ENCODE measurements at regions not wholly inside any gene's neighbourhood (a gene's known extent, or its start where the extent isn't known, plus 50 kb on each side); places are given as distances from the start of the nearest gene placed in this dataset.

GRCh38 chr3:135460273-135460672, 505.3 kb upstream of the PPP2R3A start:
- Mint-ChIP-seq H3K4me3 (no peak overlapping the region), H3K36me3 (ENCODE audit: insufficient read depth) (no peaks in the 10 kb centered on the region), H3K9me3 (no peaks in the 10 kb centered on the region), H3K4me1 (ENCODE audit: low read depth) (no peaks in the 10 kb centered on the region), H3K27me3 (ENCODE audit: low read depth) (no peaks in the 10 kb centered on the region)
- ATAC-seq (no peak), DNase-seq (no peak)

- Mint-ChIP-seq H3K4me3 (no peak overlapping the region), H3K36me3 (ENCODE audit: insufficient read depth) (no peaks in the 10 kb centered on the region), H3K27me3 (ENCODE audit: low read depth) (no peaks in the 10 kb centered on the region), H3K9me3 (no peaks in the 10 kb centered on the region), H3K4me1 (ENCODE audit: low read depth) (no peaks in the 10 kb centered on the region)
- DNase-seq (no peak), ATAC-seq (no peak)
Observed at GRCh38 chr3:135471911-135472310, 493.6 kb upstream of the PPP2R3A start.

- Mint-ChIP-seq H3K9me3 (no peaks in the 10 kb centered on the region), H3K27me3 (ENCODE audit: low read depth) (no peaks in the 10 kb centered on the region), H3K36me3 (ENCODE audit: insufficient read depth) (no peaks in the 10 kb centered on the region), H3K4me3 (no peak overlapping the region), H3K4me1 (ENCODE audit: low read depth) (no peaks in the 10 kb centered on the region)
- ATAC-seq (no peak), DNase-seq (no peak)
Observed at GRCh38 chr3:135473449-135473848, 492.1 kb upstream of the PPP2R3A start.

- ATAC-seq (no peak), DNase-seq (no peak)
- Mint-ChIP-seq H3K9me3 (no peaks in the 10 kb centered on the region), H3K4me3 (no peak overlapping the region), H3K4me1 (ENCODE audit: low read depth) (no peaks in the 10 kb centered on the region), H3K36me3 (ENCODE audit: insufficient read depth) (no peaks in the 10 kb centered on the region), H3K27me3 (ENCODE audit: low read depth) (no peaks in the 10 kb centered on the region)
Observed at GRCh38 chr3:135487261-135487660, 478.3 kb upstream of the PPP2R3A start.

GRCh38 chr3:135490219-135490915, 475.2 kb upstream of the PPP2R3A start:
- ATAC-seq = no peak
- no peaks in the 10 kb centered on the region for H3K4me1 Mint-ChIP-seq (ENCODE audit: low read depth)

GRCh38 chr3:135491491-135492205, 473.9 kb upstream of the PPP2R3A start:
- H3K4me3 Mint-ChIP-seq = no peak overlapping the region
- no peaks in the 10 kb centered on the region for H3K4me1 Mint-ChIP-seq (ENCODE audit: low read depth)

More at GRCh38 chr3:135490219-135490915, 475.2 kb upstream of the PPP2R3A start:
- Mint-ChIP-seq H3K36me3 (ENCODE audit: insufficient read depth) (no peaks in the 10 kb centered on the region), H3K27me3 (ENCODE audit: low read depth) (no peaks in the 10 kb centered on the region), H3K9me3 (no peaks in the 10 kb centered on the region), H3K4me3 (no peak overlapping the region)
- DNase-seq = no peak

GRCh38 chr3:135495891-135496290, 469.6 kb upstream of the PPP2R3A start:
- Mint-ChIP-seq H3K9me3 (peaks cover 4% of the 10 kb centered on the region), H3K4me3 (no peak overlapping the region), H3K4me1 (ENCODE audit: low read depth) (no peaks in the 10 kb centered on the region), H3K36me3 (ENCODE audit: insufficient read depth) (no peaks in the 10 kb centered on the region), H3K27me3 (ENCODE audit: low read depth) (no peaks in the 10 kb centered on the region)
- DNase-seq = no peak
- ATAC-seq = no peak

More at GRCh38 chr3:135491491-135492205, 473.9 kb upstream of the PPP2R3A start:
- DNase-seq (no peak), ATAC-seq (no peak)
- no peaks in the 10 kb centered on the region for H3K36me3 Mint-ChIP-seq (ENCODE audit: insufficient read depth)
- no peaks in the 10 kb centered on the region for H3K27me3 Mint-ChIP-seq (ENCODE audit: low read depth)
- no peaks in the 10 kb centered on the region for H3K9me3 Mint-ChIP-seq

- H3K36me3 Mint-ChIP-seq (ENCODE audit: insufficient read depth) = no peaks in the 10 kb centered on the region
- ATAC-seq = no peak
- H3K27me3 Mint-ChIP-seq (ENCODE audit: low read depth) = no peaks in the 10 kb centered on the region
- no peaks in the 10 kb centered on the region for H3K4me1 Mint-ChIP-seq (ENCODE audit: low read depth)
- DNase-seq = no peak
- no peak overlapping the region for H3K4me3 Mint-ChIP-seq
- peaks cover 4% of the 10 kb centered on the region for H3K9me3 Mint-ChIP-seq
Observed at GRCh38 chr3:135497979-135498378, 467.5 kb upstream of the PPP2R3A start.

- H3K4me1 Mint-ChIP-seq (ENCODE audit: low read depth) = no peaks in the 10 kb centered on the region
- no peak for DNase-seq
- H3K36me3 Mint-ChIP-seq (ENCODE audit: insufficient read depth) = no peaks in the 10 kb centered on the region
- H3K9me3 Mint-ChIP-seq = peaks cover 4% of the 10 kb centered on the region
- H3K4me3 Mint-ChIP-seq = no peak overlapping the region
- H3K27me3 Mint-ChIP-seq (ENCODE audit: low read depth) = no peaks in the 10 kb centered on the region
- ATAC-seq = no peak
Observed at GRCh38 chr3:135499426-135499825, 466.1 kb upstream of the PPP2R3A start.

GRCh38 chr3:135500034-135500433, 465.5 kb upstream of the PPP2R3A start:
- ATAC-seq (no peak), DNase-seq (no peak)
- H3K4me3 Mint-ChIP-seq = no peak overlapping the region
- no peaks in the 10 kb centered on the region for H3K4me1 Mint-ChIP-seq (ENCODE audit: low read depth)
- peaks cover 4% of the 10 kb centered on the region for H3K9me3 Mint-ChIP-seq
- H3K27me3 Mint-ChIP-seq (ENCODE audit: low read depth) = no peaks in the 10 kb centered on the region
- no peaks in the 10 kb centered on the region for H3K36me3 Mint-ChIP-seq (ENCODE audit: insufficient read depth)

- ATAC-seq = no peak
- H3K9me3 Mint-ChIP-seq = peaks cover 10% of the 10 kb centered on the region
- no peak for DNase-seq
- no peak overlapping the region for H3K4me3 Mint-ChIP-seq
- no peaks in the 10 kb centered on the region for H3K36me3 Mint-ChIP-seq (ENCODE audit: insufficient read depth)
- H3K27me3 Mint-ChIP-seq (ENCODE audit: low read depth) = no peaks in the 10 kb centered on the region
- no peaks in the 10 kb centered on the region for H3K4me1 Mint-ChIP-seq (ENCODE audit: low read depth)
Observed at GRCh38 chr3:135503065-135503759, 462.3 kb upstream of the PPP2R3A start.

- Mint-ChIP-seq H3K4me1 (ENCODE audit: low read depth) (no peaks in the 10 kb centered on the region), H3K9me3 (peaks cover 16% of the 10 kb centered on the region), H3K27me3 (ENCODE audit: low read depth) (no peaks in the 10 kb centered on the region), H3K4me3 (no peak overlapping the region), H3K36me3 (ENCODE audit: insufficient read depth) (no peaks in the 10 kb centered on the region)
- peak in 1 of 2 donors; percentile 40 for ATAC-seq
- DNase-seq = no peak
Observed at GRCh38 chr3:135503760-135504686, 461.5 kb upstream of the PPP2R3A start.

- no peak for DNase-seq
Observed at GRCh38 chr3:135513106-135514059, 452.1 kb upstream of the PPP2R3A start.

More at GRCh38 chr3:135513106-135514059, 452.1 kb upstream of the PPP2R3A start:
- Mint-ChIP-seq H3K4me1 (ENCODE audit: low read depth) (no peaks in the 10 kb centered on the region), H3K4me3 (no peak overlapping the region), H3K36me3 (ENCODE audit: insufficient read depth) (no peaks in the 10 kb centered on the region), H3K9me3 (peaks cover 11% of the 10 kb centered on the region), H3K27me3 (ENCODE audit: low read depth) (no peaks in the 10 kb centered on the region)
- no peak for ATAC-seq
